ENCODE measurements at regions not wholly inside any gene's neighbourhood (a gene's known extent, or its start where the extent isn't known, plus 50 kb on each side); places are given as distances from the start of the nearest gene placed in this dataset.
A peak's percentile ranks its signal among the peaks of the same experiment; 100 is the strongest.

DNA sequence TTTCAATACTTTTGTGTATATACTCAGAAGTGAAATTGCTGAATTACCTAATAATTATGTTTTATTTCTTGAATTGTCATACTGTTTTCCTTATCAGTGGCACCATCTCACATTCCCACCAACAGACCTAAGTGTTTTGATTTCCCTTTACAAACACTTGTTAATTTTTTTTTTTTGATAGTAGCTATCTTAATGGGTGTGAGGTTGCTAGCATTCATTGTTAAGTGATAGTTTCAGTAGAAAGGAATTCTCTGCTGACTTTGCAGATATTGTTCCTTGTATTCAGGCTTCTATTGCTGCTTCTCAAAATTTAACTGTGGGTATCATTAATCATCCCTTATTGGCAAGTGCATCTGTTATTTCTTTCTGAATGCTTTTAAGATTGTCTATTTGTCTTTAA is 927.5 kb upstream of the SLIT2 start:
- DNase-seq (ENCODE audit: low spot score), result no peak

DNA sequence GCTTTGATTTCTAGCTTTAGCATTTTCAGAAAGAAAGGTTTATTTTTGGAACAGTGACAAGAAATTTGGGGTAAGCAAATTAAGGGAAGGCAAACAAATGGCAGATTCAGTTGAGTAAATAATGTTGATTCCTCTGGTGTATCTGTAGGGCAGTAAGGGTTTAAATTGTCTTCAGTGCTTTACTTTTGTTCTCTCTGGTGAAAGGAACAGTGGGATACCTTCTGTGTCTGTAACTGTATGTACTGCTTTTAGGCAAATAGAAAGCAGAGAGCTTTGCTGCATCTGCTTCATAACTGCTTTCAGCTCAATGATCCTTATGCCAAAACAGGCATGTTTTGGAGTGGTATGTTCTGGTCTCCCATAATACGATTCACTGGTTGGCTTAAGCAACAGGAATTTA is 932.1 kb upstream of the SLIT2 start:
- no peak for DNase-seq (ENCODE audit: low spot score)

DNA sequence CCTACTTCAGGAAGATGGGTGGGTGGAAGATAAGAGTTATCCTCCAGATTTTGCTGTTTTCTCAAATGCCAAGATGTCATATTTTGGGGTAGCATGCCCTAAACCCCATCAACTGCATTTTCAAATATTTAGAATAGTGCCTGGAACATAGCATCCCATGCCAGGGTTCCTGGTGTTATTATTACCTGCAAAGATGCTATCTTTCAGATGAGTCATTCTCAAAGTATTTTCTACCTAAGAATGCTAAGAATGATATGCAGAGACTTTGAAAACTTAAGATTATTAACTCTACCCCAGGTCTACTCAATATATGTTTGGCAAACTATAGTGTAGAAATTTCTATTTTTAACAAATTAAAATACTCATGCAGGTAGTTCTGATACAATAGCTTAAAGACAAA is 934.3 kb upstream of the SLIT2 start:
- peak; percentile 39 for DNase-seq (ENCODE audit: low spot score)

DNA sequence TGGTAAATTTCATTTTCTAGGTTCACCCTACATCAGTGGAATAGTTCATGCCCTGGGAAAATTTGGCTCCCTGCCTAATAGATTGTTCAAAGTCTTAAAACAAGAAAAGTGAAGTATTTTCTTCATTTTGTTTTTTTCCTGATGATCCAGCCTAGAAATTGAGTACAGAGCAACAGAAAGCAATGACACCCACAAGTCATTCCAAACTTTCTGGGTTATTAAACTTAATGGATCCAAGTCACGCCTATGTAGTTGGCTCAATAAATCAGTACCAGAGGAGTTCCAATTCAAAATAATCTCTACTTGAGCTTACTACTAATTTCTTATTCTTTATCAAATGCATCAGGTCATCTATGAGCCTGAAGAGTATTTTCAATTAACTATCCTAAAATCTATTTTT is 937.6 kb upstream of the SLIT2 start:
- DNase-seq (ENCODE audit: low spot score), result no peak

DNA sequence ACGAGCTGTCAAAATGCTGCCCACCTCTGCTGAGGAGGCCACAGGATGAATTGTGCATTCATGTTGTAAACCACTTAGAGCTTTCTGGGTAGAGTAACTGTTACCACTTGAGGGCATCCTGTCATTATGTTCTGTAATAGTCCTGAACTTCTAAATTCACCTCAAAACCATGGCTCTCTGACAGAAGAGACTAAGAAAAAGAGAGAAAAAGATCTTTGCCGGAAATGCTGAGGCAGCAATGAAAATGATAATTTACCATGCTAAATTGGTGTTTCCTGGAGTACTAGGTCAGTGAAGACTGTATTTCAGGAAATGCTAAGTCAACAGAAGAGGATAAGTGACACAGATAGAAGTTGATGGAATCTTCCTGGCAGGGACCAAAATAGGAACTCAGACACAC is 942.3 kb upstream of the SLIT2 start:
- DNase-seq (ENCODE audit: low spot score), result peak; percentile 33

DNA sequence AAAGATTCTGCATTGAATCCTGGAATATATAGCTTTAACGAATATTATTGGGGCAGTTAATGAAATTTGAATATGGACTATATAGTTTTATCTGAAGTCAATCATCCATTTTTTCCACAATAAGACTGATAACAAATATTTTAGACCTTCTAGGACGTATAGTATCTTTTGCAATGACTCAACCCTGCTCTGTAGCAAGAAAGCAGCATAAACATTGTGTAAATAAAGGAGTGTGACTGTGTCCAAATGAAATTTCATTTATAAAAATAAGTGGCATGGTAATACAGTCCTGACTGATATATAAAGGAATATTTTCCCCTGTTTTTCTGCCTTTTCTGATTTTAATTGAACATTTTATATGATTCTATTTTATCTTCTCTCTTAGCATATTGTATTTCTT is 947.7 kb upstream of the SLIT2 start:
- DNase-seq (ENCODE audit: low spot score), result no peak

DNA sequence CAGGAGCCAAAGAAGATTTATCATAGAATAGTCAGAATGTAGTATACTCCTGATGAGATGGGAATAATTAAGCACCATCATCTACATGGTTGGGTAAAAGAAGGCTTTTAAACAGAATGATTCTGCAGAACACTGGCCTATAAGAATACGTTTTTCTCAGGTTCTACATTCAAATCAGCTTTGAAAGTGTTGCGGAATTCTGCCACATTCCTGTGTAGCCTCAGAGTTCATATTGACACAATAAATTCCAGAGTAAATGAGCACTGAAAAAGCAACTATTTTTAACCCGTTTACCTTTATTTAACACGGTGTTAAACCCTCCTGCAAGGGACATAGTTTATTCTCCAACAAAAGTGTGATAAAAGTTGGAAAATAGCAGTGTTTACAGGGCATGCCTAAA is 950.2 kb upstream of the SLIT2 start:
- DNase-seq (ENCODE audit: low spot score), result no peak

DNA sequence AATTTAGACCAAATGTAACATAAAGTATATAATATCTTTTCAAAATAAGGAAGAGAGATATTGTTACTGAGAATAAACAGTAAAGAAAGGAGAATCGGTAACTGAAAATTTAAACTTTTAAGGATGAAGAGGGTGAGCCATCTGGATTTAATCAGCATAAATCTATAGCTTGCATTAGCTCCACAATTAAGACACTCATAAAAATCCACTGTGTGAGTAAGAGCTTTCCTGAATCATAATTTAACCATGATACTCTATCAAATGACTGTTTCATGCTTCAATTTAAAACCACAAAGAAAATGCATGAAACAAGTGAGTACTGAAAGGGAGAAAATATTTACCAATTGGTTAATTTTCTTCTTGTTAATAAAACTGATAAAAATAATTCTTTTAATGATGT is 951.5 kb upstream of the SLIT2 start:
- DNase-seq (ENCODE audit: low spot score), result no peak

DNA sequence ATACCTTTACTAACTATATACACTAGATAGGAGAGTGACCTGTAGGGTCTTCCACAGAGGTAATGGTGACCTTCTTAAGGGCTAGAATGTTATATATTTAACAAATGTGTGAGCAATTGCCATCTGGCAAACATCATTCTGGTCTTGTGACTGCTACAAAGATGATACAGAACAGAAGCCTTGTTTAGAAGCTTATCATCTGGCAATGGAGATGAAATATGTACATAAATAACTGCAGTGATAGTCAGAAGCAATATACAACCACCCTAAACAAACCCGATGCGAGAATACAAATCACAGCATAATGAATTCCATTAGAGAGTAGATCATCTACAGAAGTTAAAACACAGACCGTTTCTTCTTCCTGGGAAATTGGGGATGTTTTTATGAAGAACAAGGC is 952.7 kb upstream of the SLIT2 start:
- DNase-seq (ENCODE audit: low spot score), result no peak

DNA sequence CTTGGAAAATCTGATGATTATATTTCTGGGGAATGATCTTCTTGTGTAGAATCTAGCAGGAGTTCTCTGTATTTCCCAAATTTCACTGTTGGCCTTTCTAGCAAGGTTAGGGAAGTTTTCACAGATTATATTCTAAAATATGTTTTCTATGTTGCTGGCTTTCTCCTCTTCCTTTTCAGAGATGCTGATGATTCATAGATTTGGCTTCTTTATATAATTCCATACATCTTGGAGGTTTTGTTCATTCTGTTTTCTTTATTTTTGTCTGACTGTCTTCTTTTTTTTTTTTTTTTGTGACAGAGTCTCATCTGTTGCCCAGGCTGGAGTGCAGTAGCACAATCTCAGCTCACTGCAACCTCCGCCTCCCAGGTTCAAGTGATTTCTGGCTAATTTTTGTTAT is 957.9 kb upstream of the SLIT2 start:
- DNase-seq (ENCODE audit: low spot score), result no peak

DNA sequence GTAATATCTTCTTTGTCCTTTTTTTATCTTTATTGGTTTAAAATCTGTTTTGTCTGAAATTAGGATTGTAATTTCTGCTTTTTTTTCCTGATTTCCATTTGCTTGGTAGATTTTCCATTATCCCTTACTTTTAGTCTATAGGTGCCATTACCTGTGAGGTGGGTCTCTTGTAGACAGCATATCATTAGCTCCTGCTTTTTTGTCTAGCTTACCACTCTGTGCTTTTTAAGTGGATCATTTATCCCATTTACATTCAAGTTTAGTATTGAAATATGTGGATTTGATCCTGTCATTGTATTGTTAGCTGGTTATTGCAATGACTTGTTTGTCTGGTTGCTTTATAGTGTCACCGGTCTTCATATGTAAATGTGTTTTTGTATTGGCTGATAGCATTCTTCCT is 958.6 kb upstream of the SLIT2 start:
- DNase-seq (ENCODE audit: low spot score), result no peak

DNA sequence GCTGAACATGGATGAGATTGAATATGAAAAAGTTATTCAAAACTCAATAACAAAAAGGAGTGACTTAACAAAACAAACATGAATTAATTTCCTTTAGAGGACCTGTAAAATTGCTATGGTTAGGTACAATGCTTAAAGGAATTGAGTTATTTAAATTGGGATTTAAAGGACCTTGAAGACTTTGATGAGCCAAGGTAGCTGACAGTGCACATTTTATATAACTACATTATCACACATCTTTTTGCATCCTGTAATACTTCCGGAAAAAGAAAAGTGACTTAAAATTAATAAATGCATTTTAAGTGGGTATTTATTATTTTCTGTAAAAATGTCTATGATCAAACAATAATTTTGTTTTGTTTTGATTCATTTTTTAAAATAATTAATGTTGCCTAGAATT is 964.8 kb upstream of the SLIT2 start:
- DNase-seq (ENCODE audit: low spot score), result no peak

DNA sequence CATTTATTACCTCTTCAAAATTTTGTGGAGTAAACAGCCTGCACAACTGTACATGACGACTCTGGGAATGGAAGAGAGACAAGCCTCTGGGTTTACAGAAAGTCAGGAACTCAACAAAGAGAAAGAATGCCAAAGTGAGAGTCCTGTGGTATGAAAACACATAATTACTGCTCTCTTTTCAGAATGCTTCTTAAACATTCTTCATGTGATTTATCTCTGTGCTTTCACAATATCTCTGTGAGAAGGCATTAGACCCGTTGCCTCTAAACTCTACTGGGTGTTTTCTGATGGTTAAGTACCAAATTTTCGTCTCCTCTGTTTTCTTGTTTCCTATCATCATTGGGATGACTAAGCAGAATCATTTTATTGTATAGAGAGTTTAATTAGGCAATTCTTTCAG is 966.6 kb upstream of the SLIT2 start:
- DNase-seq (ENCODE audit: low spot score), result no peak

DNA sequence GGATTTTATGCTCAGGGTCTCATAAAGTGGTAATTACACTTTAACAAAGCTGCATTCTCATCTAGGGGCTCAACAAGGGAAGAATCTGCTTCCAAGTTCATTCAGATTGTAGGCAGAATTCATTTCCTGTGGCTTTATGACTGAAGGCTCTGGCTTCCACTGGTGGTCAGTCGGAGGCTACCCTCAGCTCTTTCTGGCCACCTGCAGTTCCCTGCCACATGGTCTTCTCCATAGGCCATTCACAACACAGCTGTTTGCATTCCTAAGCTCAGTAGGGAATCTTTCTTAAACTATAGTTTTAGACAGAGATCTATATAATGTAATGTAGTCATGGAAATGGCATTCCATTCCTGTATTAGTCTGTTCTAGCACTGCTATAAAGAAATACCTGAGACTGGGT is 973.0 kb upstream of the SLIT2 start:
- no peak for DNase-seq (ENCODE audit: low spot score)

DNA sequence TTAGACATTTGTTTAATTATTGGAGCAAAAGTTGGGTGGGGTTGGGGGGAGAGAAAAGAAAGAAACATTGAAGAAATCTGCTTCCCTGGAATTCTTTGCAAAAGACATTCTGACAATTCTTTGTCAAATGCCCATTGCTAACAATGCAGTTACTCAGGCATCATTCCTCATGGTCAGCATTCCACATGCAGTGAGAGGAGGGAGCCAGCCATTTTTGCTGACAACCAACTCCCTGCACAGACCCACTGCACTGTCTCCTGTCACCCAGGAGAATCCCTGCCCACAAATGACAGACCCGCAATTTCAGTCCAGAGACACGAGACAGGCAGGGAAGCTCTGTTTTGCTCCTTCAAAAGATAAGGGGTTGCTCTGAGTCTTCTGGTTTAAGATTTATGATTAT is 985.1 kb upstream of the SLIT2 start:
- DNase-seq (ENCODE audit: low spot score), result no peak

DNA sequence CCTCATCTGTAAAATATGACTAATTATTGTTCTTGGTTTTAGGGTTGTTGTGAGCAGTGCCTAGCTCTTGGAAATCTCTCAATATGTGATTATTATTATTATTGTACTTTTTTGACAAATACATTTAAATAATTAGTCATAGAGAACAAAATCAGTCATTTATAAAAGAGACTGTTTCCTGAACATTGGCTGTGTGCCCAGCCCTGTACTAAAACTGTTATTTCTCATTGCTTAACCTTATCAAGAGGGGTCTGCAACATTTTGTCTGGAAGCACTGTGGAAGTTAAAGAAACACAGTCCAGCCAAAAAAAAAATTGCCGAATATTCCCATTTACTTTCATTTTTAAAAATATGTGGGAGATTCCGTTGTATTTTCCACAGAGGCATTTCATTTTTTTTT is 989.2 kb upstream of the SLIT2 start:
- DNase-seq (ENCODE audit: low spot score), result no peak

DNA sequence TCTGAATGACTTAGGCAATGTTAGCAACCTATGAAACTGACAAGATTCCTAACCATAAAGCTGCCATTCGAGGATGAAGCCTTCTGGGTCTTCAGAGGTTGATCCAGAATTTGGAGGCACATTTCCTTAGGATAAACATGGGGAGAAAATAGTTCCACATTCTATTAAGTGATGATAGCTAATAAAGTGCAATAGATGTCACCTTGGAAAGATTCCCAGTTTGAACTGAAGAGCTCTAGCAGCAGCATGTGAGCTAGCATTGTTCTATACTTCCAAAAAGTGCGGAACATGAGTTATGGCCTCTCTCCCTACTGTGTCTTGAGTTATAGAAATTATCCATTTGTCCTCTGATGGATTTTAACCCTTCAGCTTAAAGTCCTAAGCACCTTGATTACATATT is 991.4 kb upstream of the SLIT2 start:
- DNase-seq (ENCODE audit: low spot score), result no peak

DNA sequence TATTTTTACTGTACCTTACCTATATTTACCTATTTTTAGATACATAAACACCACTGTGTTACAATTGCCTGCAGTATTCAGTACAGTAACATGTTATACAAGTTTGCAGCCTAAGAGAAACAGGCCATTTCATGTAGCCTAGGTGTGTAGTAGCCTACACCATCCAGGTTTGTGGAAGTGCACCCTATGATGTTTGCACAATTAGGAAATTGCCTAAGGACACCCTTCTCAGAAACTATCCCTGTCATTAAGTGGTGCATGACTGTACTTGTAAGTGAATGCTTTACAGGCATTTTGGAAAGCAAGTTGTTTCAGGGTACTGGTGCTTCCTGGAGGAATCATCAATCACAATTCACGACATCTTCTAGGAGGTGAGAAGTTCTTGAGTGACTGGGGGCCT is 991.8 kb upstream of the SLIT2 start:
- DNase-seq (ENCODE audit: low spot score), result no peak

DNA sequence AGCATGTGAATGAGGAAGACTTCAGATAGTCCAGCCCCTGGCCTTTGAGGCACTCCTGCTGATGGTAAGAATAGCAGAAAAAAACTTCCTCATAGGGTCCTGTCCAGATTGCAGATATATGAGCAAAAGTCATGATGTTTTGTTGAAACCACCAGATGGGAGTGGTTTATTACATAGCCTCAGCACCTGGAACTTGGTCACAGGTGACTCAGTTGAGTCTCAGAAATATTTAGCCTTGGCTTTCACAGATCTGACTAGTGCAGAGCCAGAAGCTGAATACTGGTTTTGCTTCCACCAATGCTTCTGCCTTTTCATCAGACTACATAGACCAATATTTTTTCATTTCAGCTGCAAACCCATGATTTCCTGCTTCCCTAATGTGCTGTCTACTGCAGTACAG is 994.9 kb upstream of the SLIT2 start:
- DNase-seq (ENCODE audit: low spot score), result no peak

DNA sequence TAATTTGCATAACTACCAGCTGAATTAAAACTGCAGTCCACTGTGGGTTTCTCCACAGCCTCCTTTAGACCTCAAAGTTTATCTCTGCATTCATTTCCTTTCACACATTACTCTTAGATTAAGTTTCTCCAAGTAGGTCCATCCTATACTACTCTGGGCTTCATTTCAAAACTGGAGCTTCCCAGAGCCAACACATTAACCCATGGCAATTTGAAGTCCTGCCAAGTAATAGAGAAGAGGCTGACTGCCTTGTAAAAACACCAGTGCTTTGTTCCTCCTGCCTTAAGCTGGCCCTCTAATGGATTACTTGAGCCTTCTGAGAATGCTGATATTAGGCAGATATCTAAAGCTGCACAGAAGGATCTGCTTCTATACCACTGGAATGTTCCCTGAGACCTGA is 997.2 kb upstream of the SLIT2 start:
- no peak for DNase-seq (ENCODE audit: low spot score)

DNA sequence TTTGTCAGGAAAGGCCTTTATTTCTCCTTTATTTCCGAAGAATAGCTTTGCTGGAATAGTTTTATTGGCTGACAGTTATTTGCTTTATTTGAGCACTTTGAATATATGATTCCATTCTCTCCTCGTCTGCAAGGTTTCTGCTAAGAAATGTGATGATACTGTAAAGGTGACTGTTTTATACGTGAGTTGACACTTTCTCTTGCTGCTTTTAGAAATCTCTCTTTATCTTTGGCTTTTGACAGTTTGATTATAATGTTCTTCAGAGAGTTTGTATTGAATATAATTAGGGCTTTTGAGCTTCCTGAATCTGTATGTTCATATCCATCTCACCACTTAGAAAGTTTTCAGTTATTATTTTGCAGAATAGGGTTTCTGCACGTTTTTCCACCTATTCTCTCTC is 1003.7 kb upstream of the SLIT2 start:
- no peak for DNase-seq (ENCODE audit: low spot score)

DNA sequence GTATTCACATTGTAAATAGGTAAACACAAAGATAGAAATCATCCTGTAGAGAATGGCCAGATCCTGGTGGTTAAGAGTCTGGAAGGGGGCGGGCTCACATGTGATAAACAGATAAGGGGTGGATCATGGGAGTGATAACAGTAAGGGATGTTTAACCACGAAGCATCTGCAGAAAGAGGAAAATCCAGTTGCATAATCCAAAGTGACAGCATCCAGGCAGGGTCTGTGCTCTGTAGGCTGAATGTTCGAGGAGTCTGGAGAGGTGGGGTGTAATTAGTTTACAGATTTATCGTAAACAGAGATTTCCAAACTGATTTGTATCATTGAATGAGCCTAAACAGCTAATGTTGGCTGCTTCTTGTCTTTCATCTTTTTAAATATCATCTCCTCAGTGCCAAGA is 1009.8 kb upstream of the SLIT2 start:
- no peak for DNase-seq (ENCODE audit: low spot score)

DNA sequence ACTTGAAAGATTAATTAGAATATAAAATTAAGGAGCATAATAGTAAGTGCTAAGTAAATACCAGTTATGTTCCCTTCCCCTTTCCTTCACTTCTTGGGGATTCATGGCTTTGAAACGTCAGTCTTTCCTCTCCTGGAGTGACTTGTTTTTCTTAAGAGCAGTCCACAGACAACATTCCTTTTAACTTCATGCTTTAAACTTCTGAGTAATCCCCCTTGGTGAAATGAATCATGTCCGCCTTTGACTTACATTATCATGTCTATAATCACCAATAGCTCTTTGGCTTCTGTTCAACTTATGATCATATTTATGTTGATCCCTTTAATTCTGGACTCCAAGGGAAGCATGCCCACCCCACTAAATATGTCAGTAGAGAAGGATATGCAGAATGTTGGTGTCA is 1012.1 kb upstream of the SLIT2 start:
- DNase-seq (ENCODE audit: low spot score), result peak; percentile 37

DNA sequence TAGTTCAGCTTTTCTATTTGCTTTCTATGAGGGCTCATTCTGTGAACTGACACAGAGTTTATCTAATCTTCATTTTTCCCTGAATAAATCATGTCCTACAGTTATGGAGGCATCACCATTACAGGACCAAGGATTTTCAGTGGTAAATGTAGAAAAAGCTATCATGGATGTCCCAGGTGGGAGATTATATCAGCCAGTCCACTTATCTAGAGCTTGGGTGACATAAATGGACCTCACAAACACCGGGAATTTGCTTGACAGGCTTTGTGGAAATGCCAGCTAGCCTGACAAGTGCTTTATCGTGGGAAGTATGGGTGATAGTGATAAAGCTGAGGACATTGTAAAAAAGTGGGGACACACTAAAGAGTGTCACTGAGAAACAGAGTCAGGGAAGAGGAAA is 1015.2 kb upstream of the SLIT2 start:
- no peak for DNase-seq (ENCODE audit: low spot score)

DNA sequence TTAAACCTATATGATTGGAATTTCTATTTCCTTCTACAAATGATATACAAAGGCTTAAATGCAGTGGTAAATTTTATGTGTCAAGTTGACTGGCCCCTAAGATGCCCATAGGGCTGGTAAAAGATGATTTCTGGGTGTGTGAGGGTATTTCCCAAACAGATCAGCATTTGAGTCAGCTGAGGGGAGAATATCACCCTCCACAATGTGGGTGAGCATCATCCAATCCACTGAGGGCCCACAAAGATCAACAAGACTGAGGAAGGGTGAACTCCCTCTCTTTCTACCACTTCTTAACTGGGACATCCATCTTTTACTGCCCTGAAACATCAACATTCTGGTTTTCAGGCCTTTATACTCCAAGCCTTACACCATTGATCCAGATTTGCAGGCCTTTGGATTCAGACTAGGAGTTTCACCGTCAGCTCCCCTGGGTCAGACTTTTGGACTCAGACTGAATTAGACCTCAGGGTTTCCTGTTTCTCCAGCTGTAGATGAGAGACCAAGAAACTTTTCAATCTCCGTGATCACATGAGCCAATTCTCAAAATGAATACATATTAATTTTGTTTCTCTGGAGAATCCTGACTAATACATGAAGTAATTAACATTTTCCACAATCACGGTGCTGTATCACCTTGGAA is 1020.7 kb upstream of the SLIT2 start:
- DNase-seq (ENCODE audit: low spot score), result no peak
